WTC11 (cell line): ENCODE measurements at regions not wholly inside any gene's neighbourhood (a gene's known extent, or its start where the extent isn't known, plus 50 kb on each side); places are given as distances from the start of the nearest gene placed in this dataset.

Source experiments
- TEAD4 ChIP-seq: sonication (generic); formaldehyde crosslinking; IDR thresholded peaks from 2 replicates; pipeline ENCODE4 v1.8.0; 2022; ENCODE audit warnings: mild to moderate bottlenecking, missing genetic modification reagents
- TF ChIP-seq, protein P1 (sequence below): sonication (generic); formaldehyde crosslinking; IDR thresholded peaks from 2 replicates; pipeline ENCODE4 v1.8.1; 2023; ENCODE audit warnings: mild to moderate bottlenecking, missing genetic modification reagents, borderline replicate concordance
- TF ChIP-seq, protein P2 (sequence below): sonication (generic); formaldehyde crosslinking; IDR thresholded peaks from 2 replicates; pipeline ENCODE4 v1.8.0; 2022; ENCODE audit warnings: mild to moderate bottlenecking, missing genetic modification reagents

DNA sequence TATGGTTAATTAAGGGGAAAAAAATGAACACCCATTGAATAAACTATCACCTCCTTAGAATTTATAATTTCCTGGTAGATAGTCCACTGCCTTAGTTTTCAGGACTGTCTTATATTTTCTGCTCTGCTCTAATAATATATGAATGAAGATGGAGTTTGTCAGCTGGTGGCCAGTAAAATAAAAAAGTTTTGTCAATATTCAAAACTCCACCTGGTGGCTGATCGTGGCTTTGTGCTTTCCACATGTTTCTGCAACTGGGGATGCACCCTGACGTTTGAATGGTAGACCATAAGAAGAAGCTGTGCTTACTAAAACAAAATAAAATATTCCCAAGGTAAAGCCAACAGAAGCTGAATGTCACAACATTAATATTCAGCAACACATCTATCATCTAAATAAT is 286.6 kb upstream of the IZUMO3 start:
- TF ChIP-seq, protein P1, sequence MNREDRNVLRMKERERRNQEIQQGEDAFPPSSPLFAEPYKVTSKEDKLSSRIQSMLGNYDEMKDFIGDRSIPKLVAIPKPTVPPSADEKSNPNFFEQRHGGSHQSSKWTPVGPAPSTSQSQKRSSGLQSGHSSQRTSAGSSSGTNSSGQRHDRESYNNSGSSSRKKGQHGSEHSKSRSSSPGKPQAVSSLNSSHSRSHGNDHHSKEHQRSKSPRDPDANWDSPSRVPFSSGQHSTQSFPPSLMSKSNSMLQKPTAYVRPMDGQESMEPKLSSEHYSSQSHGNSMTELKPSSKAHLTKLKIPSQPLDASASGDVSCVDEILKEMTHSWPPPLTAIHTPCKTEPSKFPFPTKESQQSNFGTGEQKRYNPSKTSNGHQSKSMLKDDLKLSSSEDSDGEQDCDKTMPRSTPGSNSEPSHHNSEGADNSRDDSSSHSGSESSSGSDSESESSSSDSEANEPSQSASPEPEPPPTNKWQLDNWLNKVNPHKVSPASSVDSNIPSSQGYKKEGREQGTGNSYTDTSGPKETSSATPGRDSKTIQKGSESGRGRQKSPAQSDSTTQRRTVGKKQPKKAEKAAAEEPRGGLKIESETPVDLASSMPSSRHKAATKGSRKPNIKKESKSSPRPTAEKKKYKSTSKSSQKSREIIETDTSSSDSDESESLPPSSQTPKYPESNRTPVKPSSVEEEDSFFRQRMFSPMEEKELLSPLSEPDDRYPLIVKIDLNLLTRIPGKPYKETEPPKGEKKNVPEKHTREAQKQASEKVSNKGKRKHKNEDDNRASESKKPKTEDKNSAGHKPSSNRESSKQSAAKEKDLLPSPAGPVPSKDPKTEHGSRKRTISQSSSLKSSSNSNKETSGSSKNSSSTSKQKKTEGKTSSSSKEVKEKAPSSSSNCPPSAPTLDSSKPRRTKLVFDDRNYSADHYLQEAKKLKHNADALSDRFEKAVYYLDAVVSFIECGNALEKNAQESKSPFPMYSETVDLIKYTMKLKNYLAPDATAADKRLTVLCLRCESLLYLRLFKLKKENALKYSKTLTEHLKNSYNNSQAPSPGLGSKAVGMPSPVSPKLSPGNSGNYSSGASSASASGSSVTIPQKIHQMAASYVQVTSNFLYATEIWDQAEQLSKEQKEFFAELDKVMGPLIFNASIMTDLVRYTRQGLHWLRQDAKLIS = no peak
- TF ChIP-seq, protein P2, sequence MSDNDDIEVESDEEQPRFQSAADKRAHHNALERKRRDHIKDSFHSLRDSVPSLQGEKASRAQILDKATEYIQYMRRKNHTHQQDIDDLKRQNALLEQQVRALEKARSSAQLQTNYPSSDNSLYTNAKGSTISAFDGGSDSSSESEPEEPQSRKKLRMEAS (CRISPR knock-in tag) = no peak
- no peak for TF ChIP-seq TEAD4 (CRISPR knock-in tag)
